Tibial nerve (tissue), 4 donors: ENCODE measurements at regions not wholly inside any gene's neighbourhood (a gene's known extent, or its start where the extent isn't known, plus 50 kb on each side); places are given as distances from the start of the nearest gene placed in this dataset.

Experiments
- EP300 ChIP-seq, 2 donors: sonication (generic); formaldehyde crosslinking; IDR thresholded peaks; one replicate each; pipeline ENCODE4 v1.6.1; 2017; ENCODE audit warnings: antibody characterized with exemption in 2 of 2, mild to moderate bottlenecking in 1 of 2
- POLR2A ChIP-seq, 2 donors: fragments of 450-650 bp; IDR thresholded peaks; one replicate each; pipeline ENCODE4 v1.6.1; 2017; ENCODE audit warnings: antibody characterized with exemption in 2 of 2, mild to moderate bottlenecking in 2 of 2, moderate library complexity in 2 of 2
- TF ChIP-seq, protein P1 (sequence below), 5 experiments: fragments of 200-600 bp in 3 of 5; fragments of 450-650 bp in 2 of 5; sonication (generic) in 3 of 5; IDR thresholded peaks; one replicate each; pipeline ENCODE4 v1.5.1; 2016 to 2019; ENCODE audit warnings: antibody characterized with exemption in 5 of 5, mild to moderate bottlenecking in 3 of 5, moderate library complexity in 2 of 5

DNA sequence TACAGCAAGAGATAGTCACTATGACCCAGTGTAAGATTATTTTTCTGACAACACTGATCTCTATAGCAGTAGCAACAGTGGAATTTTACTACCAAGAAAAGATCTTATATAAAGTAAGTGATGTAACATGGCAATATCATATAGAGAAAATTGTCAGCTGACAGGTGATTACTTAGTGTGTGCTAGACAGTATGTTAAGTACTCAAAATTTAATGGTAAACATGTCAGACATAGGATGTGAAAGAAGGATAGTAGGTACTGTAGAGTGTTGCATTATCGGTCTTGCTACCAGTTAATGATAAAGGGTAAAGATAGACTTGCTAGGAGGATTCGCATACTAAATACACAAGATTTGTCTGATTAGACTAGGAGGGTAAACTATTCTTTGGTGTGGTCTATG is 247.4 kb downstream of the CYLC2 start:
- TF ChIP-seq, protein P1, sequence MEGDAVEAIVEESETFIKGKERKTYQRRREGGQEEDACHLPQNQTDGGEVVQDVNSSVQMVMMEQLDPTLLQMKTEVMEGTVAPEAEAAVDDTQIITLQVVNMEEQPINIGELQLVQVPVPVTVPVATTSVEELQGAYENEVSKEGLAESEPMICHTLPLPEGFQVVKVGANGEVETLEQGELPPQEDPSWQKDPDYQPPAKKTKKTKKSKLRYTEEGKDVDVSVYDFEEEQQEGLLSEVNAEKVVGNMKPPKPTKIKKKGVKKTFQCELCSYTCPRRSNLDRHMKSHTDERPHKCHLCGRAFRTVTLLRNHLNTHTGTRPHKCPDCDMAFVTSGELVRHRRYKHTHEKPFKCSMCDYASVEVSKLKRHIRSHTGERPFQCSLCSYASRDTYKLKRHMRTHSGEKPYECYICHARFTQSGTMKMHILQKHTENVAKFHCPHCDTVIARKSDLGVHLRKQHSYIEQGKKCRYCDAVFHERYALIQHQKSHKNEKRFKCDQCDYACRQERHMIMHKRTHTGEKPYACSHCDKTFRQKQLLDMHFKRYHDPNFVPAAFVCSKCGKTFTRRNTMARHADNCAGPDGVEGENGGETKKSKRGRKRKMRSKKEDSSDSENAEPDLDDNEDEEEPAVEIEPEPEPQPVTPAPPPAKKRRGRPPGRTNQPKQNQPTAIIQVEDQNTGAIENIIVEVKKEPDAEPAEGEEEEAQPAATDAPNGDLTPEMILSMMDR (IDR thresholded peaks at IDR 0.05), result no peak
- TF ChIP-seq POLR2A (IDR thresholded peaks at IDR 0.05) (no peak), EP300 (IDR thresholded peaks at IDR 0.05) (no peak)
